ENCODE measurements at regions not wholly inside any gene's neighbourhood (a gene's known extent, or its start where the extent isn't known, plus 50 kb on each side); places are given as distances from the start of the nearest gene placed in this dataset.
"Not testable (repeated sequence)": the region's sequence is repeated elsewhere in the genome, so short reads cannot be mapped to it uniquely, and the experiment has no call there.

DNA sequence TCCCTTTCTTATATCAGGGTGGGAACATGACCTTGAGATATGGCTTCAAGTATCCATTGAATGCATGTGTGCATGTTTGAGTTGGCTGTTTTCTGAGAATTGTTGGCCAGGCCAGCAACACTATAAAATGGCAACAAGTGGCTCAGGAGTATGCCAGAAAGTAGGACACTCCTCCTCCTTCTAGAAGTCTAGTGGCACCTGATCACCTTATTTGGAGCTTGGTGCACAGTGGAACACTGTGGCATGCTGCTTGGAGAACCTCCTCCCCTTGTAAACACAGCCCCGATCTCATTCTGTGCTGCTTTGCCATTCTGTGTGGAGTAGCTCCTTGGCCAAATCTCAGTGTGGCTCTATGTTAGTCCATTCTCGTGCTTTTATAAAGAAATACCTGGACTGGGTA is 114.8 kb upstream of the NDN start:
- no peaks in the 10 kb centered on the region for H3K36me3 ChIP-seq
- TF ChIP-seq, protein P1, sequence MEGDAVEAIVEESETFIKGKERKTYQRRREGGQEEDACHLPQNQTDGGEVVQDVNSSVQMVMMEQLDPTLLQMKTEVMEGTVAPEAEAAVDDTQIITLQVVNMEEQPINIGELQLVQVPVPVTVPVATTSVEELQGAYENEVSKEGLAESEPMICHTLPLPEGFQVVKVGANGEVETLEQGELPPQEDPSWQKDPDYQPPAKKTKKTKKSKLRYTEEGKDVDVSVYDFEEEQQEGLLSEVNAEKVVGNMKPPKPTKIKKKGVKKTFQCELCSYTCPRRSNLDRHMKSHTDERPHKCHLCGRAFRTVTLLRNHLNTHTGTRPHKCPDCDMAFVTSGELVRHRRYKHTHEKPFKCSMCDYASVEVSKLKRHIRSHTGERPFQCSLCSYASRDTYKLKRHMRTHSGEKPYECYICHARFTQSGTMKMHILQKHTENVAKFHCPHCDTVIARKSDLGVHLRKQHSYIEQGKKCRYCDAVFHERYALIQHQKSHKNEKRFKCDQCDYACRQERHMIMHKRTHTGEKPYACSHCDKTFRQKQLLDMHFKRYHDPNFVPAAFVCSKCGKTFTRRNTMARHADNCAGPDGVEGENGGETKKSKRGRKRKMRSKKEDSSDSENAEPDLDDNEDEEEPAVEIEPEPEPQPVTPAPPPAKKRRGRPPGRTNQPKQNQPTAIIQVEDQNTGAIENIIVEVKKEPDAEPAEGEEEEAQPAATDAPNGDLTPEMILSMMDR (IDR thresholded peaks at IDR 0.05), result no peak
- 31 to 33% methylated on average over 2 of the region's 2 CpGs for WGBS, 2 donors
- FAIRE-seq (no peak), DNase-seq (peak in 1 of 6 donors; percentile 14), ATAC-seq (peak in 2 of 4 donors; percentile 37 to 74)
- H3K27me3 ChIP-seq, result no peaks in the 10 kb centered on the region
- no peaks in the 10 kb centered on the region for H3K9me3 ChIP-seq
- no peak overlapping the region for H3K4me3 ChIP-seq
- H3K27ac ChIP-seq, result no peak overlapping the region
- H3K4me1 ChIP-seq, result no peaks in the 10 kb centered on the region
- intact Hi-C loops (cut with DNase I), result no loop called here

DNA sequence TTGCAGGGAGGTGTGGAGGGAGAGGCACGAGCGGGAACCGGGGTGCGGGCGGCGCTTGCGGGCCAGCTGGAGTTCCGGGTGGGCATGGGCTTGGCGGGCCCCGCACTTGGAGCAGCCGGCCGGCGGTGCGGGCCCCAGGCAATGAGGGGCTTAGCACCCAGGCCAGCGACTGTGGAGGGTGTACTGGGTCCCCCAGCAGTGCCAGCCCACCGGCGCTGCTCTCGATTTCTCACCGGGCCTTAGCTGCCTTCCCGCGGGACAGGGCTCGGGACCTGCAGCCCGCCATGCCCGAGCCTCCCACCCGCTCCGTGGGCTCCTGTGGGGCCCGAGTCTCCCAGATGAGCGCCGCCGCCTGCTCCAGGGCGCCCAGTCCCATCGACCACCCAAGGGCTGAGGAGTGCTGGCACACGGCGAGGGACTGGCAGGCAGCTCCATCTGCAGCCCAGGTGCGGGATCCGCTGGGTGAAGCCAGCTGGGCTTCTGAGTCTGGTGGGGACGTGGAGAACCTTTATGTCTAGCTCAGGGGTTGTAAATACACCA is 115.9 kb upstream of the NDN start:
- ATAC-seq; H3K27me3 ChIP-seq; H3K4me3 ChIP-seq; intact Hi-C loops (cut with DNase I); H3K9me3 ChIP-seq; H3K36me3 ChIP-seq; H3K27ac ChIP-seq; H3K4me1 ChIP-seq; FAIRE-seq; DNase-seq: not testable (repeated sequence)
- 80 to 87% methylated on average over 33 to 37 of the region's 37 CpGs for WGBS, 2 donors

DNA sequence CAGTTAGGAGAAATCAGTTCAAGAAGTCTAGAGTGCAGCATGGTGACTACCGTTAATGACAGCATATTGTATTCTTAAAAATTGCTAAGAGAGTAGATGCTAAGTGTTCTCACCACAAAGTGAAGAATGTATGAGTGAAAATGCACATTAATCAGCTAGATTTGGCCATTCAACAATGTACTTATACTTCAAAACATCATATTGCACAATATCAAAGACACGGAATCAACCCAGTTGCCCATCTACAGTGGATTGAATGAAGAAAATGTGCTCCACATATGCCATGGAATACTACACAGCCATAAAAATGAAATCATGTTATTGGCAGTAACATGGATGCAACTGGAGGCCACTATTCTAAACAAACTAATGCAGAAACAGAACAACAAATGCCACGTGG is 119.9 kb upstream of the NDN start:
- 42 to 65% methylated on average over 3 of the region's 3 CpGs for WGBS, 2 donors
- DNase-seq (no peak), ATAC-seq (no peak), FAIRE-seq (no peak)
- intact Hi-C loops (cut with DNase I), result no loop called here
- TF ChIP-seq, protein P1 (IDR thresholded peaks at IDR 0.05), result no peak
- H3K36me3 ChIP-seq, result no peaks in the 10 kb centered on the region
- H3K27me3 ChIP-seq, result no peaks in the 10 kb centered on the region
- no peaks in the 10 kb centered on the region for H3K9me3 ChIP-seq
- H3K27ac ChIP-seq, result no peak overlapping the region
- no peaks in the 10 kb centered on the region for H3K4me1 ChIP-seq
- H3K4me3 ChIP-seq, result no peak overlapping the region

DNA sequence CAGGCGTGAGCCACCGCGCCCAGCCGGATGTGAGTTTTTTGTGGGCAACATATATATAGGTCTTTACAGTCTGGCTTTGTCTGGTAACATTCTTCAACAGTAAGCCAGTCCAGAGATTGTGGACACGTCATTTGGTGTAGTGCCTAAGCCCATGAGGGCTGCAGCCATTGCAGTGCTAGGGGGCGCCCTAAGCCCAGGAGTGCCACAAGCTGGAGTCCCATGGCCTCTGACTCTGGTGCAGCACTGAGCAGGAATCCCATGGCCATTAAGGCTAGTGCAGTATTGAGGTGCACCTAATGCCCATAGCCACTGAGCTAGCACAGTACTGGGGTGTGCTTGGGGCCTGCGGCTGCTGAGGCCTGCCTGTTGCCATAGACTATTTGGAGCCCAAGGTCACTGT is 136.4 kb upstream of the NDN start:
- TF ChIP-seq, protein P1 (IDR thresholded peaks at IDR 0.05), result no peak
- H3K4me1 ChIP-seq, result no peaks in the 10 kb centered on the region
- no peak overlapping the region for H3K4me3 ChIP-seq
- H3K27me3 ChIP-seq, result peaks cover 0 to 4% (median 0%) of the 10 kb centered on the region in 4 donors
- ATAC-seq (no peak), DNase-seq (no peak), FAIRE-seq (no peak)
- no peak overlapping the region for H3K27ac ChIP-seq
- intact Hi-C loops (cut with DNase I), result loop anchor here in 1 of 3 donors (10.0 kb wide), 1 partner anchor 59 kb away; no protein-coding TSS in a partner anchor
- WGBS, 2 donors, result 65 to 70% methylated on average over 7 of the region's 7 CpGs
- no peaks in the 10 kb centered on the region for H3K9me3 ChIP-seq
- H3K36me3 ChIP-seq, result no peaks in the 10 kb centered on the region

DNA sequence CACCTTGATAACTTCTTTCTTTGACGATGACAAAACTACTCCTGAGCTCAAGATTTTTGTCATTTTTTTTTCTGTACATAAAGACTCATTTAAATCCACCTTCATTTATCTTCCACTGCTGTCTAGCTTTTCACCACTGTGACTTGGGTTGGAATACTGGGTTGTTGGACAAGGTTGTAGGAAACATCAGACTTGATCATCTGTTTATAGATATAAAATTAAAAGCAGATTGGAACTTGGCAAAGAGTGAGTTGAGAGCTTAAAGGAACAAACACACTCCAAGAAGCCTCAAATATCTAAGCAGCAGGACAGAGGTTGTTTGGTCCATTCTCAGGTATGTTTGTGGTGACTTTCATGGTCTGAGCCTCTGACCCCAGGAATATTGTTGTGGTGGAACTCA is 141.7 kb upstream of the NDN start:
- H3K36me3 ChIP-seq, result no peaks in the 10 kb centered on the region
- no peak for FAIRE-seq
- no peak for DNase-seq
- 24 to 55% methylated on average over 1 of the region's 1 CpG for WGBS, 2 donors
- H3K27me3 ChIP-seq, result peaks cover 0 to 4% (median 0%) of the 10 kb centered on the region in 4 donors
- no peaks in the 10 kb centered on the region for H3K9me3 ChIP-seq
- TF ChIP-seq, protein P1 (IDR thresholded peaks at IDR 0.05), result no peak
- no peak for ATAC-seq
- no peaks in the 10 kb centered on the region for H3K4me1 ChIP-seq
- H3K27ac ChIP-seq, result no peak overlapping the region
- intact Hi-C loops (cut with DNase I), result loop anchor here in 1 of 3 donors (10.0 kb wide), 1 partner anchor 64 kb away; no protein-coding TSS in a partner anchor
- H3K4me3 ChIP-seq, result no peak overlapping the region

Data from pancreas (tissue), 10 donors.